ENCODE measurements at regions not wholly inside any gene's neighbourhood (a gene's known extent, or its start where the extent isn't known, plus 50 kb on each side); places are given as distances from the start of the nearest gene placed in this dataset.
"Not testable (repeated sequence)": the region's sequence is repeated elsewhere in the genome, so short reads cannot be mapped to it uniquely, and the experiment has no call there.

DNA sequence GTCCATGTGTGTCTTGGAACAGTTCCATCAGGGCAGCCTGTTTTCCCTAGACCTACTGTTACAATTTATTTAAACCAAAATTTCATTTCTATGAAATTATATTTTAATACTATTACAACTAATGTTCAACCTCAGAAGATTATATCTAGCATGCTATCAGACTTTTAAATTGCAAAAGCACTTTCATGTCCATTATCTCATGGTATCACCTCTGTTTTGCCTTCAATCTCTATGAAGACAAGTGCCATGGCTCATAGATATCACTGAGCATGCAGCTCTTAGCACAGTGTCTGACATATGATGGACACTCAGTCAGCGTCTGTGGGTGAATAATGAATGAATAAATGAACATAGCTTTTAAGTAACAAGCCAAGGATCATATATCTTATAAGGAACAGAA is 288.8 kb downstream of the RAD51AP2 start:
- Histone ChIP-seq H3K4me3 (ENCODE audit: low read depth in 1 of 2, low read length in 2 of 2) (no peak overlapping the region), H3K27me3 (ENCODE audit: control insufficient read depth in 1 of 2, insufficient read depth in 2 of 2, low read length in 2 of 2) (no peaks in the 10 kb centered on the region), H3K27ac (ENCODE audit: low read depth in 2 of 2, low read length in 1 of 2) (no peak overlapping the region), H3K36me3 (ENCODE audit: control insufficient read depth in 2 of 2, insufficient read depth in 2 of 2, low read length in 1 of 2) (no peaks in the 10 kb centered on the region), H3K4me1 (ENCODE audit: control insufficient read depth in 2 of 2, insufficient read depth in 2 of 2, low read length in 1 of 2) (no peaks in the 10 kb centered on the region), H3K9me3 (ENCODE audit: control insufficient read depth in 2 of 2, insufficient read depth in 1 of 2, low read depth in 1 of 2, low read length in 1 of 2) (no peaks in the 10 kb centered on the region)
- WGBS, 2 donors, result 76 to 87% methylated on average over 1 of the region's 1 CpG

DNA sequence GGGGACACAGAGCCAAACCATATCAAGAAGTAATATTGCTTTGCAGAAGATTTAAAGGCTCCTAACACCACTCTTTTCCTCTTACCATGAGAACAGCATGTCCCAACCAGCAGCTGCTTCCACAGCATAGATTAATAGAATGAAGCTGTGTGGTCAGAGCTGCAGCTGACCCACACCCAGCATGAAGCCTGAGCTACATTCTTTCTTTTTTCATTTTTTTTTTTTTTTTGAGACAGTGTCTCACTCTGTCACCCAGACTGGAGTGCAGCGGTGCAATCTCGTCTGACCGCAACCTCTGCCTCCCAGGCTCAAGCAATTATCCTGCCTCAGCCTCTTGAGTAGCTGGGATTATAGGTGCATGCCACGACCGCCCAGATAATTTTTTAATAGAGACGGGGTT is 289.8 kb downstream of the RAD51AP2 start:
- Histone ChIP-seq H3K9me3 (ENCODE audit: control insufficient read depth in 2 of 2, insufficient read depth in 1 of 2, low read depth in 1 of 2, low read length in 1 of 2) (no peaks in the 10 kb centered on the region), H3K4me1 (ENCODE audit: control insufficient read depth in 2 of 2, insufficient read depth in 2 of 2, low read length in 1 of 2) (no peaks in the 10 kb centered on the region), H3K4me3 (ENCODE audit: low read depth in 1 of 2, low read length in 2 of 2) (no peak overlapping the region), H3K36me3 (ENCODE audit: control insufficient read depth in 2 of 2, insufficient read depth in 2 of 2, low read length in 1 of 2) (no peaks in the 10 kb centered on the region), H3K27me3 (ENCODE audit: control insufficient read depth in 1 of 2, insufficient read depth in 2 of 2, low read length in 2 of 2) (no peaks in the 10 kb centered on the region), H3K27ac (ENCODE audit: low read depth in 2 of 2, low read length in 1 of 2) (no peak overlapping the region)
- WGBS, 2 donors, result 82 to 83% methylated on average over 6 of the region's 6 CpGs

DNA sequence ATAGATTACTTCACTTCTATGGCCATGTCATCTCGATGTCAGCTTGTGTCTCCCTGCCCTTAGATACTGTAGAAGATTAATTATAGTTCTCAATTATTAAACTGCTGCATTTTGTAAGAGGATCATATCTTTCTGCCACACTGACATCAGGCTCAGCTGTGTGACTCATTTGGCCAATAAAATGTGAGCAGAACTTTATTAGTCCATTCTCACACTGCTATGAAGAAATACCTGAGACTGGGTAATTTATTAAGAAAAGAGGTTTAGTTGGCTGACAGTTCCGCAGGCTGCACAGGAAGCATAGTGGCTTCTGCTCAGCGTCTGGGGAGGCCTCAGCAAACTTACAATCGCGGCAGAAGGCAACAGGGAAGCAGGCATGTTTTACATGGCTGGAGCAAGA is 290.4 kb downstream of the RAD51AP2 start:
- 81 to 88% methylated on average over 5 of the region's 5 CpGs for WGBS, 2 donors
- Histone ChIP-seq H3K9me3 (ENCODE audit: control insufficient read depth in 2 of 2, insufficient read depth in 1 of 2, low read depth in 1 of 2, low read length in 1 of 2) (no peaks in the 10 kb centered on the region), H3K36me3 (ENCODE audit: control insufficient read depth in 2 of 2, insufficient read depth in 2 of 2, low read length in 1 of 2) (no peaks in the 10 kb centered on the region), H3K4me1 (ENCODE audit: control insufficient read depth in 2 of 2, insufficient read depth in 2 of 2, low read length in 1 of 2) (no peaks in the 10 kb centered on the region), H3K4me3 (ENCODE audit: low read depth in 1 of 2, low read length in 2 of 2) (no peak overlapping the region), H3K27me3 (ENCODE audit: control insufficient read depth in 1 of 2, insufficient read depth in 2 of 2, low read length in 2 of 2) (no peaks in the 10 kb centered on the region), H3K27ac (ENCODE audit: low read depth in 2 of 2, low read length in 1 of 2) (no peak overlapping the region)

DNA sequence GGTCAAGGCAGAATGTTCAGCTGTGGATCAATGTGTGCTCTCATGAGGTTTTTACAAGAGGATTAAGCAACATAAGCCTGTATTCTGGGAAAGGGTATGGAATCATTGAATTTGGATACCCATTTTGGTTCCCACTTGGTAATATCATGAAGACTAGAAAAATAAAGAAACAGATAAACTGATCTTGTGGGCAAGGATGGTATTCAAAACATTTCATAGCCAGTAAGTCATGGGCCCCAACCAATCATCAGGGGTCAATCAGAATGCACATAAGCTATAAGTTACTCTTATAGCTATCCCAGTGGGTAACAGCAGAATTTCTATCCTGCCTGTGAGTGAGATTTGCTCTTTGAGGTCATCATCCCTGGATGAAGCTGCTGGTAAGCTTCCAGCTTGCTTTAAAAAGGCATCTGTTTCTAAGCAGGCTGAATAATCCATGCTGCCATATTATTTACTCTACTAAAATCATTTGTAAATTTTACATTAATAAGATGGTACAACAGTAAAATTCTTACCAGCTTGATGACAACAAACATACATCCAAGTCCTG is 291.2 kb downstream of the RAD51AP2 start:
- Histone ChIP-seq H3K27me3 (ENCODE audit: control insufficient read depth in 1 of 2, insufficient read depth in 2 of 2, low read length in 2 of 2) (no peaks in the 10 kb centered on the region), H3K4me3 (ENCODE audit: low read depth in 1 of 2, low read length in 2 of 2) (no peak overlapping the region), H3K9me3 (ENCODE audit: control insufficient read depth in 2 of 2, insufficient read depth in 1 of 2, low read depth in 1 of 2, low read length in 1 of 2) (no peaks in the 10 kb centered on the region), H3K27ac (ENCODE audit: low read depth in 2 of 2, low read length in 1 of 2) (no peak overlapping the region), H3K4me1 (ENCODE audit: control insufficient read depth in 2 of 2, insufficient read depth in 2 of 2, low read length in 1 of 2) (no peaks in the 10 kb centered on the region), H3K36me3 (ENCODE audit: control insufficient read depth in 2 of 2, insufficient read depth in 2 of 2, low read length in 1 of 2) (no peaks in the 10 kb centered on the region)

DNA sequence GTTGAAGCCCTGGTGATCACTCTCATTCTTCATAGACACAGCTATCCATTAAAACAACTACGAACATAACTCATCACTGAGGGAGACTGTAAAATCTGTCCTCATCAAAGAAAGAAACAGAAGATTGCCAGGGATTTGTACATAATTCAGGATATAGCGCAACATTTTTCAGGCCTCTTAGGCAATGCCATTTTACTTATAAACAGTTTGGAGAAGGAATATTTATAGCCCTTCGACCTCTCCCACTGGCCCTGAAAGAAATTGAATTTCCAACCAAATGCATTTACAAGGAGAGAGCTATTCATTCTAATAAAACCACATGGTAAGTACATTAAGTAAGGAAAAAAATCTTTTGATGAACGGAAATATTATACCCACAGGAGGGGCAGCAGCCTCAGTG is 295.0 kb downstream of the RAD51AP2 start:
- no peaks in the 10 kb centered on the region for H3K4me1 ChIP-seq (ENCODE audit: control insufficient read depth in 2 of 2, insufficient read depth in 2 of 2, low read length in 1 of 2)
- 75 to 83% methylated on average over 4 of the region's 4 CpGs for WGBS, 2 donors

DNA sequence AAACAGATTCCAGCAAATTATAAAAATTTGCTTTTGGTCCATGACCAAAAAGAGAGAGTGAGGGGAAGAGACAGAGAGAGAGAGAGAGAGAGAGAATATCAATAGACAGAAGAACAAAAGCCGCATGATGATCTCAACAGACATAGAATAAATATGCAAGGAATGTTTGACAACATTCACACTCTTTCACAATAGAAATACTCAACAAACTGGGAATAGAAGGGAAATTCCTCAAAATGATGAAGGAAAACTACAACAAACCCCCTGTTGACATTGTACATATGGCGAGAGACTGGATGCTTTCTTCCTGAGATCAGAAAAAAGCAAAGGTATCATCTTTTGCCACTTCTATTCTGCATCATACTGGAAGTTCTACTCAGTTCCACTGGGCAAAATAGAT is 309.7 kb downstream of the RAD51AP2 start:
- Histone ChIP-seq H3K27ac (ENCODE audit: low read depth in 2 of 2, low read length in 1 of 2) (no peak overlapping the region), H3K9me3 (ENCODE audit: control insufficient read depth in 2 of 2, insufficient read depth in 1 of 2, low read depth in 1 of 2, low read length in 1 of 2) (no peaks in the 10 kb centered on the region), H3K27me3 (ENCODE audit: control insufficient read depth in 1 of 2, insufficient read depth in 2 of 2, low read length in 2 of 2) (no peaks in the 10 kb centered on the region), H3K4me3 (ENCODE audit: low read depth in 1 of 2, low read length in 2 of 2) (no peak overlapping the region), H3K4me1 (ENCODE audit: control insufficient read depth in 2 of 2, insufficient read depth in 2 of 2, low read length in 1 of 2) (no peaks in the 10 kb centered on the region), H3K36me3 (ENCODE audit: control insufficient read depth in 2 of 2, insufficient read depth in 2 of 2, low read length in 1 of 2) (no peaks in the 10 kb centered on the region)
- WGBS, 2 donors, result 67 to 70% methylated on average over 2 of the region's 2 CpGs

More for the DNA sequence above, 295.0 kb downstream of the RAD51AP2 start:
- no peak overlapping the region for H3K4me3 ChIP-seq (ENCODE audit: low read depth in 1 of 2, low read length in 2 of 2)
- no peaks in the 10 kb centered on the region for H3K36me3 ChIP-seq (ENCODE audit: control insufficient read depth in 2 of 2, insufficient read depth in 2 of 2, low read length in 1 of 2)
- no peaks in the 10 kb centered on the region for H3K9me3 ChIP-seq (ENCODE audit: control insufficient read depth in 2 of 2, insufficient read depth in 1 of 2, low read depth in 1 of 2, low read length in 1 of 2)
- no peak overlapping the region for H3K27ac ChIP-seq (ENCODE audit: low read depth in 2 of 2, low read length in 1 of 2)
- no peaks in the 10 kb centered on the region for H3K27me3 ChIP-seq (ENCODE audit: control insufficient read depth in 1 of 2, insufficient read depth in 2 of 2, low read length in 2 of 2)

DNA sequence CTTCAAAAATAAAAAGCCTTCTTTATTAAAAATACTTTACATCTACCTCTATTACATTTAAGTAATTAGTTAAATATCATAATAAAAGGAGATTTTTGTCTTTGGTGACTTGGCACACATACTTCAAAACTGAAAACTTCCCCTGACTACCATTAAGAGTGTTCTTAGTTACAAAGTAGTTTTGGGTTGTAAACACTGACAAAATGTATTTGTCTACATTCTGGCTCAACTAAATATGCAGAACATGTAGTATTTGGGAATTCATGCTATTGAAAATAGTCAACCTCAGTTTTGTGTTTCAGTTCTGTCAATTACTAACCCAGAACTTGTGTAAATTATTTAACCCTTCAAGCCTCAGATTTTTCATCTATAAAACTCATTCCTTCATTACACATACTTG is 311.5 kb downstream of the RAD51AP2 start:
- Histone ChIP-seq H3K4me3 (ENCODE audit: low read depth in 1 of 2, low read length in 2 of 2) (no peak overlapping the region), H3K9me3 (ENCODE audit: control insufficient read depth in 2 of 2, insufficient read depth in 1 of 2, low read depth in 1 of 2, low read length in 1 of 2) (no peaks in the 10 kb centered on the region), H3K27ac (ENCODE audit: low read depth in 2 of 2, low read length in 1 of 2) (no peak overlapping the region), H3K27me3 (ENCODE audit: control insufficient read depth in 1 of 2, insufficient read depth in 2 of 2, low read length in 2 of 2) (no peaks in the 10 kb centered on the region), H3K4me1 (ENCODE audit: control insufficient read depth in 2 of 2, insufficient read depth in 2 of 2, low read length in 1 of 2) (no peaks in the 10 kb centered on the region), H3K36me3 (ENCODE audit: control insufficient read depth in 2 of 2, insufficient read depth in 2 of 2, low read length in 1 of 2) (no peaks in the 10 kb centered on the region)

DNA sequence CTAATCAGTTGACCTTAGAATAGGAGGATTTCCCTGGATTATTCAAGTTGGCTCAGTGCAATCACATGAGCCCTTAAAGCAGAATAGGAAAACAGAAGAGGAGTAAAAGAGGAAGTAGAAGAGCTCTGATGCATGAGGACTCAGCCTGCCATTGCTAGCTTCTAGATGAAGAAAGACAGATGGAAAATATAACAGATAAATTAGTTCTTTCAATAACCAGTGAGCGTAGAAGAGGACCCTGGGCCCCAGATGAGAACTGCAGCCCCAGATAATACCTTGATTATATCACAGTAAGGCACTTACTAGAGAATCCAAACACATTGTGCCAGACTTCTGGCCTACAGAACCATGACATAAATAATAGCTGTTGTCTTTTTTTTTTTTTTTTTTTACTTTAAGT is 314.0 kb downstream of the RAD51AP2 start:
- not testable (repeated sequence) for H3K4me3 ChIP-seq (ENCODE audit: low read depth in 1 of 2, low read length in 2 of 2); H3K4me1 ChIP-seq (ENCODE audit: control insufficient read depth in 2 of 2, insufficient read depth in 2 of 2, low read length in 1 of 2); H3K27me3 ChIP-seq (ENCODE audit: control insufficient read depth in 1 of 2, insufficient read depth in 2 of 2, low read length in 2 of 2); H3K9me3 ChIP-seq (ENCODE audit: control insufficient read depth in 2 of 2, insufficient read depth in 1 of 2, low read depth in 1 of 2, low read length in 1 of 2); H3K27ac ChIP-seq (ENCODE audit: low read depth in 2 of 2, low read length in 1 of 2); H3K36me3 ChIP-seq (ENCODE audit: control insufficient read depth in 2 of 2, insufficient read depth in 2 of 2, low read length in 1 of 2)
- WGBS, 2 donors, result 86 to 98% methylated on average over 1 of the region's 1 CpG

DNA sequence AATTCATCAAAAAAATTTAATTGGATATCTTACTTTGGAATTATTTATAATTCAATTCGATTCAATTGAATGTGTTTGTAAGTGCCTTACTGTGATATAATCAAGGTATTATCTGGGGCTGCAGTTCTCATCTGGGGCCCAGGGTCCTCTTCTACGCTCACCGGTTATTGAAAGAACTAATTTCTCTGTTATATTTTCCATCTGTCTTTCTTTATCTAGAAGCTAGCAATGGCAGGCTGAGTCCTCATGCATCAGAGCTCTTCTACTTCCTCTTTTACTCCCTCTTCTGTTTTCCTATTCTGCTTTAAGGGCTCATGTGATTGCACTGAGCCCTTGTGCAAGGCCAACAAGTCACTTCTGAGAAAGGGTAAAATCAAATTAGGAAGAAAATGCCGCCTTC is 315.6 kb downstream of the RAD51AP2 start:
- WGBS, 2 donors, result 84 to 86% methylated on average over 4 of the region's 4 CpGs
- H3K4me3 ChIP-seq (ENCODE audit: low read depth in 1 of 2, low read length in 2 of 2); H3K27me3 ChIP-seq (ENCODE audit: control insufficient read depth in 1 of 2, insufficient read depth in 2 of 2, low read length in 2 of 2); H3K27ac ChIP-seq (ENCODE audit: low read depth in 2 of 2, low read length in 1 of 2); H3K9me3 ChIP-seq (ENCODE audit: control insufficient read depth in 2 of 2, insufficient read depth in 1 of 2, low read depth in 1 of 2, low read length in 1 of 2); H3K36me3 ChIP-seq (ENCODE audit: control insufficient read depth in 2 of 2, insufficient read depth in 2 of 2, low read length in 1 of 2); H3K4me1 ChIP-seq (ENCODE audit: control insufficient read depth in 2 of 2, insufficient read depth in 2 of 2, low read length in 1 of 2): not testable (repeated sequence)

DNA sequence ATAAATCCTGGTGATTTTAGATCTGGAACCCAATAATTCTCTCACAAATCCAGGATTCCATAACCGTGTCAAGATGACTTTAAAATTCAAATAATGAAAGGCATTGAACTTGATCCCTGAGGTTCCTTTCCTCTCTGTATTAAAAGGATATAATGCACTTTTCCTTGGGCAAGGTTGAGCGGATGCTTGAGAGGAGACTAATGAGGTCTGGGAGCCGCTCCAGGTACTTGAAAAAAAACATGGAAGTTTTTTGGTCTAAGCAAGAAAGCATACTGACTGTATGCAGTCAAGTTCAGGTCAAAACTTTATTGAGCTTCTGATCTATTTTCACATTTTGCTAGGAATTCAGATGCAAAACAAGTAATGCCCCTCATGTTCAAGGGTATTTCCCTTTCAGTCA is 318.5 kb downstream of the RAD51AP2 start:
- Histone ChIP-seq H3K36me3 (ENCODE audit: control insufficient read depth in 2 of 2, insufficient read depth in 2 of 2, low read length in 1 of 2) (no peaks in the 10 kb centered on the region), H3K9me3 (ENCODE audit: control insufficient read depth in 2 of 2, insufficient read depth in 1 of 2, low read depth in 1 of 2, low read length in 1 of 2) (no peaks in the 10 kb centered on the region), H3K4me1 (ENCODE audit: control insufficient read depth in 2 of 2, insufficient read depth in 2 of 2, low read length in 1 of 2) (no peaks in the 10 kb centered on the region), H3K27me3 (ENCODE audit: control insufficient read depth in 1 of 2, insufficient read depth in 2 of 2, low read length in 2 of 2) (no peaks in the 10 kb centered on the region), H3K27ac (ENCODE audit: low read depth in 2 of 2, low read length in 1 of 2) (no peak overlapping the region), H3K4me3 (ENCODE audit: low read depth in 1 of 2, low read length in 2 of 2) (no peak overlapping the region)
- WGBS, 2 donors, result 43 to 56% methylated on average over 3 of the region's 3 CpGs

Data from esophagus (tissue), 2 donors.